GM21390 (cell line): ENCODE measurements at regions not wholly inside any gene's neighbourhood (a gene's known extent, or its start where the extent isn't known, plus 50 kb on each side); places are given as distances from the start of the nearest gene placed in this dataset.

Experiments
- ATAC-seq: cut with Tn5 transposase; IDR thresholded peaks from one replicate; pipeline ENCODE4 v1.9.1; 2021; ENCODE audit not compliant: unreplicated experiment

DNA sequence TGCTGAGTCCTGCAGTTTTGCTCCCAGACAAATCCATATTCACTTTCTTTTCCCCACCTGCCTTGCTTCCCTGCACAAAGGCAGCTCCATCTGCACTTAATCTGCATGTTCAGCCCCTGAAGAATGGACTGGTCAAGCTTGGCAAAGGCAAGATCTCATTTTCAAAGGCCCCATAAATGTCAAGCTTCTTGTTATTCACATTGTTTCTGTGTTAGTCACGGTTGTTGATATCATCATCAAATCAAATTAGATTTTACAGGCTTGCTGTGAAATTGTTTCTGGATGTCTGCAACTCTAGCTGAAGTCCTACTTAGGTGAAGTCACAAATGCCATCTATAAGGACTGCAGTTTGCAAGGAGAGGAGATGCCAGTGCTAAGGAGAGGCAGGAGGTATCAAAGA lies 91.0 kb downstream of the GPAM start:
- ATAC-seq: no peak

DNA sequence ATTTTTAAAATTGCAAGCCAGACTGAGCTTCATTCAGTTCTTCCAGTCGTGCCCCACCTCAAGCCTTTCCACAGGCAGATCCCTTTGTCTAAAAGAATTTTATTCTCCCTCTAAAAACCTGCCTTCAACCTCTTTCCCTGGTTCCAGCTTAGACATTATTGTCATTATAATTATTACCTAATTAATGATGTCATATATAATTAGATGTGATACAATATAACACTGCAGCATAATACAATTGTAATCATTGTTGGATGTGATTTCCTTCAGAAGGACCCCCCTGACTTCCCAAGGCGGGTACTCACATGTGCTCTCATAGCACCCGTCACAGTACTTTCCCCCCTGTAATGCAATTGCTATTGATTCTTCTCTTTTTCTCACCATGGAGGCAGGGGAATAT lies 88.6 kb downstream of the GPAM start:
- ATAC-seq: no peak

DNA sequence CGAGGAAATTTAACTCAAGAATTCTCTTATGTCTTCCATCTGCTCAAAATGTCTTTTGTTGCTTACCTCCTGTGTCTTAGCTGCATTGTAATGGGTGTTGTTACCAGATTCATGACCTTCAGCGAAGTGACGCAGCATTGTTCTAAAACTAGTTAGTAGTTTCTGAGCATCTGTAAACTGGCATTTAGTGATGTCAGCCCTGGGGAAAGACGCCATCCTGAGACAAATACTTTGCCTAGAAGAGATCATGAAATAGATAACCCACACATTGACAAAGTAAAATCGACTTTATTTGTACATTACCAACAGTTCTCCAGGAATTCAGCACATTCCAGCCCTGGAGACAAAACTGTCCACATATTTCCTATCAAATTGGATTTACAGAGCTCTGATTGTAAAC lies 87.8 kb downstream of the GPAM start:
- no peak for ATAC-seq

DNA sequence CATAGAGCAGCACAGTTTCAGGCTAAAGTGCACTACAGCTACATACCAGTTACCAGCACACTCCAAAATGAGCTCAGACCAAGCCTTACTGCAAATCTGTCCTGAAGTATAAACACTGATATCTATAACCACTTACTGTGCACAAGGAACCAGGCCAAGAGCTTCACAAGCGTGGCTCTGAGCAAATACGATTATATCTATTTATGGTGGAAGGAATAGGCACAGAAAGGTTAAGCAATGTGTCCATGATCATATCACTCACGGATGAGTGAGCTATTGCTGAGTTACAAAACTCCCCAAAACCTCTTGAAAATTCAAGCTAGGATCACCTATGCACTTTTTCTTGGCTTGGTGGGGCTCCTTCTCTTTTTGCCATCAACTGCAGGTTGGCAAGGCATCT lies 84.9 kb downstream of the GPAM start:
- no peak for ATAC-seq
